Stimulated activated CD8-positive, alpha-beta memory T cell treated with anti-CD3 and anti-CD28 coated beads, Interleukin-4, amount 100 ng/mL, for 24 hours (primary cell): ENCODE measurements at regions not wholly inside any gene's neighbourhood (a gene's known extent, or its start where the extent isn't known, plus 50 kb on each side); places are given as distances from the start of the nearest gene placed in this dataset.
"Not testable (repeated sequence)": the region's sequence is repeated elsewhere in the genome, so short reads cannot be mapped to it uniquely, and the experiment has no call there.

Source experiments
- DNase-seq: peaks from one replicate; pipeline ENCODE4 v3.0.0-alpha.2; 2020; ENCODE audit warnings: low read depth

DNA sequence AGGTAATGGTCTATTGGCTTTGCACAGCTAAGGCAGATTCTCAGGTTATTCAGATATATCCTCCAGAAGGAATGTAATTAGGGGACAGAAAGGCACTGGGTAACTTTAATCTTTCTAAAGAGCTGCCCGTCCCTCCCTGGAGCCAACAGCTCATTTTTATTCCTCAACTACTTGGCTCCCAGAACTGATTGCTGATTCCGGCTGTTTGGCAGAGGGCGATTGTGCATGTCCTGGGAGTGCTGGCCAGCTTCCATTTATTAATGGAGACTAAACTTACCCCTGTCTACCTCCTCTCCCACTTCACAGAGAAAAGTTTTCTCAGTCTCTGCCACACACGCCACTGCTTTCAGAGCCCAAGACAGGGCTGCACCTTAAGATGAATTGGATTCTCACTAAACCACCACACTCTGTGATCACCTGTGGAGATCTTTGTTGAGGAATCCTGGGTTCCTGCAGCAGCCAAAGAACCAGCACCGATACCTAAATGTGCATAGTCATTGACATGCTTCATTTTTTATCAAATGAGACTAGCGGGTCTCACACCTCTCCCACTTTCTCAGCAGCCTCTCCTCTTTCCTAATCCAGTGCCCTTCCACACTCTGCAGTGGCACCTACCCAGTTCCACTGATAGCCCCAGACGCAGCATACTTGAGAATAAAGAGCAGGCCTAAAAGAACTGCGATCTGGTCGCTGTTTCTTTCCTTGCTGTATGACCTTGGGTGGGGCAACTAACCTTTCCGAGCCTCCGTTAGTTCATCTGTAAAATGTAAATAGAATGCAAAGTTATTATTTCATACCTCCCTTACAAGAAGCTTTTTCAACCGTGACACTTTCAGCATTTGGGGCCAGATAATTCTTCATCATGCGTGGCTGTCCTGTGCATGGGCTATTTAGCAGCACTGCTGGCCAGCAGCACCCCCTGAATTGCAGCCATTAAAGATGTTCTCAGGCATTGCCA, 648.7 kb downstream of the UQCRFS1 start:
- no peak for DNase-seq

DNA sequence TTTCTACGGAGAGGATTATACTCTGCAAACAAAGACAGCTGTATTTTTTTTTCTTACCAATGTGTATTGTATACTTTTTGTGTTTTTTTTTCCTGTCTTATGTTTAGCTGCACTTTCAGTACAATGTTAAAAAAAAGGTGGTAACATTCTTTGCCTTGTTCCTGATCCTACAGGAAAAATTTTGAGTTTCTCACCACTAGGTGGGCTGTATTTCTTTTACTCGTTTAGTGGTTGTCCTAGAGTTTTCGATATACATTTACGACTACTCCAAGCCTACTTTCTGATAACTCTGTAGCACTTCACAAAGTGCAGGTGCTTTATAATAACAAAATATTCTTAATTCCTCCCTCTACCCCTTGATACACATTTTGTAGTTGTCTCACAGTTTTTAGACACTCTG, 652.2 kb downstream of the UQCRFS1 start:
- no peak for DNase-seq

DNA sequence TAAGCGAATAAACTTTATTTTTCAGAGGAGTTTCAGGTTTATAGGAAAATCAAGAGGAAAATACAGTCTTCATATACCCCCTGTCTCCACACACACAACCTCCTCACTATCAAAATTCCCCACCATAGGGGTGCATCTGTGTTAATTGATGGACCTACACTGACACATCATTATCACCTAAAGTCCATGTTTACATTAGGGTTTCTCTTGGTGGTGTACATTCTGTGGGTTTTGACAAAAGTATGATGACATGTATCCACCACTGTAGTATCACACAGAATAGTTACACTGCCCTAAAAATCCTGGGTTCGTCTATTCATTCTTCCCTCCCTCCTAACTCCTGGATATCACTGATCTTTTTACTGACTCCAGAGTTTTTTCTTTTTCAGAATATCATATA, 654.2 kb downstream of the UQCRFS1 start:
- no peak for DNase-seq

DNA sequence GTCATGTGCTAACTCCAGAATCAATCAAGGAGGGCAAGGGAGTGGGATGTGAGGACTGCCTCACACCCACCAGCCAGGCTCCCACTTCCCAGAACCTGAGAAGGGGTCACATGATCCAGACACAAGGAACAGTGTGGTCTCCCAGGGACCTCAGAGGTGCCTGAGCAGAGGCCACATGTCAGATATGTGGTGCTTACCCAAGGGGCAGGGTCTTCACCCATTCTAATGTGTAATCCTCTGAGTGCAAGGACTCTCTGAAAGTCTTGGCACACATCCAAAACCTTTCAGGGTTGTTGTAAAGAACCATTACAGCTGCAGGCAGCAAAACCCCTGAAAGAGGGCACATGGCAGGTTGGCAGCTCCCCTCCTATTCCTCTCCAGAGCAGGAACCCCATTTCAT, 656.6 kb downstream of the UQCRFS1 start:
- DNase-seq: no peak

DNA sequence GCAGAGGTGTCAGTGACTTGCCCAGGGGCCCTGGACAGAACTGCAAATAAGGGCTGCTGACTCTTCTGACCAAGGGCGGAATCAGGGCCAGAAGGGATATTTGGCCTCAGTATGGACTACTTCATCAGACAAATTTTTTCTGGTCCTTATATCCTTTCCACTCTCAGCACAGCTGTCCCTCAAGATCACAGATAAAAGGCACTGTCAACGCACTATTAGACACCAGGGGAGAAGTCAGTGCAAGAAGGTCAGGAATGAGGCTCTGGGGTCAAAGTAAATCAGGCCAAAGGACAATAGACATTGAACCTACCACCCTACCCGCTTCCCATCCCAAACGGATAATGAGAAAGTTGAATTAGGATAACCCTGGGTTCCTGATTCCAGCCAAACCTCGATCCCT, 657.6 kb downstream of the UQCRFS1 start:
- no peak for DNase-seq

DNA sequence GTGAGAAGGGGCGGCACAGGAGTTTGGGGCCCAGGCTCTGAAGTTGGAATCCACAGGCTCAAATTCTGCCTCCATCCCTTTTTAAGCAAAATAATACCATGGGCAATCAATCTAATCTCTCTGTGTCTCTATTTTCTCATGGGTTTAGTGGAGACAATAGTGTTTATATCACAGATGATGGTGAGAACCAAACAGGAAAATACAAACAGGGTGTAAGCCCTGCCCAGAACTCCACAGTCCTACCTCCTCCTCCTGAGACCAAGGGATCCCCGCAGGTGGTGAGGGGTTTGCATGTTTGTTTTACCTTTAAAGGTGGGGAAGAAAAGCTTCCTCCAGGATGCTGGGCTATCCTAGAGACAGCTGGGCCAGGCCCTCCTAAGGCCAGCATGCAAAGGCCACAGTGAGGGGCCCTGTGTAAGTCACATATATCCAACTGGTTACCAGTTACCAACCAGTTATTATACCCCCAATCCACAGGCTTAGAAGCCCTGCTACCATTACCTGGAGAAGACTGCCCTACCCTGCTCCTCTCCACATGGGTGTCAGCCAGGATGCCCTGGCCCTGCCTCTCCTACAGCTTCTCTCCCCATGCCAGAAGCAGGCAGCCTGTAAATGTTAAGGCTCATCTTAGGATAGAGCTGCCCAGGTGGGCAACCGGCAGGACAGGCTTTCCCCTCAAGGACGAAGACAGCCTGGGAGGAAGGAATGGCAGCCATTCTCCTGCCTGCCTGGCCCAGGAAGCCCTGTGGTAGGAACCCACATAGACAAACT, 658.4 kb downstream of the UQCRFS1 start:
- no peak for DNase-seq

DNA sequence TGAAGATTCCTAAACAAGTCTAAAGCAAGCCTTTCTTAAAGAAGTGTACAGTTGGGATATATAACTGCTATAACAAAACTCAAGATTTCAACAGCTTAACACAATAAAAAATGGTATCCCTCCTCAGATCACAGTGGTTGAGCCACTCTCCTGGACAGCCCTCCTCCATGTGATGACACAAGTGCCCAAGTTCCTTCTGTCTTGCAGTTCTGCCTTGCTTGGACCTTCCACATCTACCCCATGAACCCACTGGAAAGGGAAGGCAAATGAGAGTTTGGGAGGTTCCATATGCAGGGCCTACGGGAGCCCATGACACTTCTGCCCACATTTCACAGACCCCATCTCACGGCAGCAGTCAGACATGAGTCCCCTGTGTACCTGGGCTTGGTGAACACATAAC, 659.2 kb downstream of the UQCRFS1 start:
- DNase-seq: no peak

DNA sequence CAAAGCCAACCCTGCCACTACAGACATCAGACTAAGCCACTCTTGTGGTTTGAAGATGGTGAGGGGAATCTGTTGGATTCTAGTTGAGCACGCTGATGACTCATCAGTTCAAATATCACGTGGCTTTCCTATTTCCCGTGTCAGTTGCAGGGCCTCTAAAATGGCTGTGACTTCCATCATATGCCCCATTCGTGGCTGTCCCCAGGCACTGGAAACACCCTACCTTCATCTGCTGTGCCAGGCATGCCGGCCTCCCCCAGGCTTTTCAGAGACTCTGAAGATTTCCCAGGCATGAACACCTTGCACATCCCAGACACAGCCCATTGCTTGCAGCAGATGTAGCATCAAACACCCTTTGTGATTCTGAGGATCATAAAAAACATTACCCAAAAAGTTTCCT, 659.9 kb downstream of the UQCRFS1 start:
- no peak for DNase-seq

DNA sequence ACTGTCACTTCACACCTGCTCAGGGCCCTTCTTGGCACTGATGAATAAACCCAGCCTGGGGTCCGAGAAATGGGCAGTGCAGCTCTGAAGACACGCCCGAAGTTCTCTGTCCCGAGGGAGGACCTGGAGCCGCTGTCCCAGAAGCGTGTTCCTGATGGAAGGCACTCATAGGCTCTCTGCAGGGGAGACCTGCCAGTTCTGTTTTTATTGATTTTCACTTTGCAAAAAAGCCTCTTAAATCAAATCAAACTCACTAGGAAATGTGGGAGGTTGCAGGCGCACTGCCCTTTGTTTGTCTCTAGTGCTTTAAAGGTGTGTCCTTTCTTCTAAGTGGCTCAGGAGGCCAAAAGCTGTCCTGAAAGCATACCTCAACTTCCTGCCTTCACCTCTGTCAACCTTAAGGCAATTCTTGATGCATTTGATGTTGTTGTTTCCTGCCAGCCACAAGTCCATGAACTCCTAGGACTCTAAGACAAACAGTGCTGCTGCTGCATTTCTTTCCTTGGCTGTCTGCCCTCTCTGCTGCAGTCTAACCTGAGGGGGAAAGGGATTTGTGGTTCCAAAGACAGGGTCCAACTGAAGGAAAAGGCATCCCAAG, 663.2 kb downstream of the UQCRFS1 start:
- no peak for DNase-seq

DNA sequence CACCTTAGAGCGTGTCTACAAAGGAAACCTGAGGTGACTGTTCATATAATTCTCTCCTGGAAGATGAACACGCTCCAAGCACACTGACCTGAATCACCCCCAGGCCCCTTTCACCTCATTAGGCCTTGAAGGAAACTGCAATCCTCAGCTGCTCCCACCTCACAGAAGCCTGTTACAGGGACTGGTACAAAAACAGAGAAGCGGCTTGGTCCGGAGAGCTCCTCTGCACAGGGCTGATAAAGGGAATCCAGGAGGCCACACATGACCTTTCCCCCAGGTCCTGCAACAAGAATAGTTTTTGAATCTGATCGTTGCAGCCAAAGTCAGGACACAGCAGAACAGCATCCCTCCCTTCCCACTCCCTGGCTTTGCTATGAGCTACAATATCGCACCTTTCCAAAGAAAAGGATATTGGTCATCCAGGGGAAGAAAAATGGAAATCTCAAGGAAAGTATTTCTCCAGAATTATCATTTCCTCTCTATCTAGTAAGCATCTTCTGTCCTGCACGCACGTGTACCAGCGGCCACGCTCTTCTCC, 666.7 kb downstream of the UQCRFS1 start:
- DNase-seq: no peak

DNA sequence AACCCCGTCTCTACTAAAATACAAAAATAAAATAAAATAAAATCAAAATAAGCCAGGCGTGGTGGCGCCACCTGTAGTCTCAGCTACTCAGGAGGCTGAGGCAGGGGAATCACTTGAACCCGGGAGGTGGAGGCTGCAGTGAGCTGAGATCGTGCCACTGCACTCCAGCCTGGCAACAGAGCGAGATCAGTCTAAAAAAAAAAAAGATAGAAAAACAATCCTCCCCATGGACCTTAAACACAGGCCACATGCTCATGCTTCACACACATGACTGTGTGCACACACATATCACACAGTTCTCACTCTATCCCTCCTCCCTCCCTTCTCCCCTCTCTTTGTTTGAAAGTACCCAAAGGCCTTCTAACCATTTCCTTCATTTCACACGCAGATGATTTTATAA, 667.6 kb downstream of the UQCRFS1 start:
- not testable (repeated sequence) for DNase-seq

DNA sequence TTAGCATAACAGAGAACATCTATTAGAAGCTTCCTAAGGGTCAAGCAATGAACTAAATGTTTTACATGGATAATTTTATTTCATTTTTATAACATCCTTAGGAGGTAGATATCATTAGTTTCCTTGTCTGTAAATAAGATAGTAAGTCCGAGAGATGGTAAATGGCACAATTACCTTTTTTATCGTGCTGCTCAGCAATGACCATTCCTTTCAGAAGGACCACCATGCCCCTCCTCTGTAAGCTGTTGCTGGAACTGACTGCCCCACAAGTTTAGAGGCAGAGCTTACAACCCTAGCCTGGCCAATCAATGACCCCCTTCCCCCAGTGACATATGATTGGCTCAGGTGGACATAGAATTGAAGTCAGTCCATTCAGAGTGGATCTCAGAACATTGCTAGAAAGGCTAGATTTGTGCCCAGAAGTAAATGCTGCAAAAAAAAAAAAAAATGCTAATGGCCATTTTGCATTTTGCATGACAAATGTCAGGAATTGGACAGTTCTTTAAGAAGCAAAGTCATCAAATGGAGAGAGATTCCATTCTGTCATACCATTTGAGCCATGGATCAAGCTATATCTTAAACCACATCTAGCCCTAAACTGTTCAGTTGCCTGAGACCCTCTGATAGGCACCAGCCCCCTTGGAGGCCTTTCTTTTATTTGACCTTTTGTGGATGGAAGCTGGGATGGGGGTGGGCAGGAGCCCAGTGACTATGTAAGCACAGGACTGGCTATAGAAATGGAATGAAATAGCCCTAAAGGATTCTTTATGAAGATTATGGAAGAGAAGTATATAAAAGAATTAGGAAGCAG, 668.3 kb downstream of the UQCRFS1 start:
- DNase-seq: no peak

DNA sequence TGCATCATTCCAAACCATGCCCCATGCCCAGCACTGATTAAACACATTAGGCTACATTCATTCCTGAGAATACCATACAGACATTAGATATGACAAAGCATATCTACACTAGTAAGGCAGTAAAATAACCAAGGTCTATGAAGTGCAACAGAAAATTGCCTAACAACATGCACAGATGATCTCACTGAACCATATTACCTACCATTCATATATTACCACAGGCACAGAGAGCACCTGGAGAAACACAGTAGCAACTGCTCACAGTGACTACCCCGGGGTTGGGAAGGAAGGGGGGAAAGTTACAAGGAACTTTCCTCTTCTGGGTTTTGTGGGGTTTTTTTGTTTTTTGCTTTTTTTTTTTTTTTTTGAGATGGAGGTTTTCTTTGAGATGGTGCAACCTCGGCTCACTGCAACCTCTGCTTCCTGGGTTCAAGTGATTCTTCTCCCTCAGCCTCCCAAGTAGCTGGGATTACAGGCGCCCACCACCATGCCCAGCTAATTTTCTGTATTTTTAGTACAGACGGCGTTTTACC, 669.6 kb downstream of the UQCRFS1 start:
- no peak for DNase-seq

DNA sequence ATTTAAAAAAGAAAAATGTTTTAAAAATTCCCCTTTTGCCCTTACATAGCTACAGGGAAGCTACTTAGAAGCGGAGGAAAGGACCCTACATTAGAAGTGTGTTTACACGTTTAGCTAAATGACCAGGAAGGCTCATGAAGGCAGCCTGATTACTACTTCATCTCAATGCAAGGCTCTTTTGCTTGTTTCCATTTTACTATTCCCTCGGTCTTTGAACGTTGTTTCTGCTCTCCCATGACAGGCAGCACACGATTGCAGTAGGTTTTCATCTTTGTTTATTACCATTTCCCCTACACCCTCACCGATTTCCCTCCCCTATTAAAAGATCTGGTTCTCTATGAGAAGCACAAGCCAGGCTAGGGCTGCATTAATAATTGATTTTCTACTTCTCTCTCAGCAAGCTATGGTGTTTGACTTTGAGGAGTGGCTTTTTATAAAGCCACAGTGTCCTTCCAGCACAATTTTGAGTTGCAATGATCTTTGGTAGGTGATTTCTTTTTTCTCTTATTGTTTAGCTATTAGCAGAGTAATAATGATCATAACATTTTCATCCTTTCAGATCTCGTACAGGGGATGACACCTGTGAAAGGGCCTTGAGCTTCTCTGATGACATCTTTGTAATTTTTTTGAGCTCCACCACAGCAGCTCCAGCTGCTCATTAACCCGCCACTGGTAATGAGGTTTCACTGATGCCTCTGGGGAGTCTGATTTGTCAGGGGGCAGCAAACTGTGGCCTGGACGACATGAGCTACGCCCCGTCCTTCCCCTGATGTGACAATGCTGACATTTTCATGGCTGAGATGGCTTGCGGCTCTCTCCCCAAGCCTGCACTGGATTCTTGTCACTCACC, 670.3 kb downstream of the UQCRFS1 start:
- no peak for DNase-seq

DNA sequence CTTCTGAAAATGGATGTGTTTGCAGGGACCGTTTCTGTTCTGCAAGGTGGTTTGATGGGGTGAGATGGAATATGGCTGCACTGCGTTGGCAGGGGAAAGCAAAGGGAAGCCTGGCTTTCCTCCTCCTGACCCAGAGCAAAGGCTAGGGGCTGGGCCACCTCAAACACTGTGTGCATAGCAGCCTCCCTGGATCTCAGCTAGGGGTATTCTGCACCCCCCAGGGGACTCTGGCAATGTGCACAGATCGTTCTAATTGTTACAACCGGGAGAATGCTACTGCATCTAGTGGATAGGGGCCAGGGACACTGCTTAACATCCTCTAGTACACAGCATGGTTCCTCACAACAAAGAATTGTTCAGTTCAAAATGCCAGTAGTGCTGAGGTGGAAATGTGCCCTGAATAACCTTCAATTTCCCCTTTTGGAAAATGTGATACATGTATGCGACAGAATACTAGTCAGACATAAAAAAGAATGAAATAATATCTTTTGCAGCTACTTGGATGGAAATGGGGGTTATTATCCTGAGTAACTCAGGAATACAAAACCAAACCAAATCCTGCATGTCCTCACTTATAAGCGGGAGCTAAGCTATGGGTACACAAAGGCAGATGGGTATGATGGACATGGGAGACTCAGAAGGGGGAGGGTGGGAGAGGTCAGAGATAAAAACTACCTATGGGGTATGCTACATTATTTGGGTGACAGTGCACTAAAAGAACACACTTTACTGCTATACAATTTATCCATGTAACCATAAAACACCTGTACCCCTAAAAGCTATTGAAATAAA, 671.2 kb downstream of the UQCRFS1 start:
- DNase-seq: no peak

DNA sequence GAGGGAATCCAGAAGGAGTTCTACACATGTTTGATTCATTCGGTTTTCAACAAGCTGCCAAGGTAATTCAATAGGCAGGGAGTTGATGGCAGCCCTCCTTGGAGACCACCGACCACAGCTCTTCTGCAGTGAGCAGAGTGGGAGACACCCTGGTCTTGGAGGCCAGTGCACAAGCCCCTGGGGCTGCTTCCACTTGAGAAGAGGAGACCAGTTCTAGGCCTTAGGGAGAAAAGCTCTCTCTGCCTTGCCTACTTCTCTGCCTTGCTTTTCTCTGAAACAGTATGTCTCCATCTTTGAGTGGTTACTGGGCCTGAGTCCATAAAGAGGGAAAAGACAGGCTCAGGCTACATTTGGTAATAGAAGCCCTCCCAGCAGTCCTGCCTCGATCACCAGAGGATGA, 671.9 kb downstream of the UQCRFS1 start:
- no peak for DNase-seq

DNA sequence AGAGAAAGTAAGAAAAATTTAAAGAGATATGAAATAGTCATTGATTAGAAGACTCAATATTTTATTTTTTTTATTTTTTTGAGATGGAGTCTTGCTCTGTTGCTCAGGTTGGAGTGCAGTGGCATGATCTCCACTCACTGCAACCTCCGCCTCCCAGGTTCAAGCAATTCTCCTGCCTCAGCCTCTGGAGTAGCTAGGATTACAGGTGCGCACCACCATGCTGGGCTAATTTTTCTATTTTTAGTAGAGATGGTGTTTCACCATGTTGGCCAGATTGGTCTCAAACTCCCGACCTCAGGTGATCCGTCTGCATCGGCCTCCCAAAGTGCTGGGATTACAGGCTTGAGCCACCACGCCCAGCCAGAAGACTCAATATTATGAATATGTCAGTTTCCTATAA, 672.6 kb downstream of the UQCRFS1 start:
- DNase-seq: not testable (repeated sequence)

DNA sequence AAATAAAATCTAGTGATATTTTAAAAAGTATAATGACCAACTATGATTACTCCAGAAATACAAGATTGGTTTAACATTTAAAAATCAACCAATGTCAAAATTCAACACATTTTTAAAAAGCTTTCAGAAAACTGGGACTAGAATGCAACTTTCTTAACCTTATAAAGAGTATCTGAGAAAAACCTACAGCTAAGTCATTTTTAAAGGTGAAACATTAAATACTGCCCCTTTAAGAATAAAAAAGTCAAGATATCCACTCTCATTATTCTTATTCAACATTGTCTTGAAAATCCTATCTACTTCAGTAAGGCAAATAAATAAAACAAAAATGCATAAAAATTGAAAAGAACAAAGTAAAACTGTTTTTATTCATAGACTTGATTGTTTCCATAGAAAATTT, 673.2 kb downstream of the UQCRFS1 start:
- DNase-seq: no peak

DNA sequence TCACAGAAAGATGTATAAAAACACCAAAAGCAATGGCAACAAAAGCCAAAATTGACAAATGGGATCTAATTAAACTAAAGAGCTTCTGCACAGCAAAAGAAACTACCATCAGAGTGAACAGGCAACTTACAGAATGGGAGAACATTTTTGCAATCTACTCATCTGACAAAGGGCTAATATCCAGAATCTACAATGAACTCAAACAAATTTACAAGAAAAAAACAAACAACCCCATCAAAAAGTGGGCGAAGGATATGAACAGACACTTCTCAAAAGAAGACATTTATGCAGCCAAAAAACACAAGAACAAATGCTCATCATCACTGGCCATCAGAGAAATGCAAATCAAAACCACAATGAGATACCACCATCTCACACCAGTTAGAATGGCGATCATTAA, 674.4 kb downstream of the UQCRFS1 start:
- DNase-seq: not testable (repeated sequence)

DNA sequence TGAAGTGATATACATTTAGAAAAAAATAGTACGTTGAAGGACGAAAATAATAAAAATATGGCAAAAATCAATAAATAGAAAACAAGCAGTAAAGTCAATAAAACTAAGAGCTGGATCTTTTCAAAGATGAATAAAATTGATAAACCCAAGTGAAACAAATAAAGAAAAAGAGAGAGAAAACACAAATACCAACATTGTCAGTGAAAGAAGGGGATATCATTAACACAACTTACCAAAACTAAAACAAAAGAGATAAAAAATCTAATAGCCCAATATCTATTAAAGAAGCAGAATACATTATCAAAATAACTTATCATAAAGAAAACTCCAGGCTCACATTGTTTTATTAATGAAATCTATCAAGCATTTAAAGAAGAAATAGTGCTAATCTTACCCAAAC, 675.1 kb downstream of the UQCRFS1 start:
- DNase-seq: no peak
